ENCODE measurements at regions not wholly inside any gene's neighbourhood (a gene's known extent, or its start where the extent isn't known, plus 50 kb on each side); places are given as distances from the start of the nearest gene placed in this dataset.

- H3K27ac ChIP-seq (ENCODE audit: low read depth in 1 of 2, low read length in 1 of 2), result no peak overlapping the region
- no peaks in the 10 kb centered on the region for H3K36me3 ChIP-seq (ENCODE audit: control insufficient read depth in 4 of 4, insufficient read depth in 4 of 4, low read length in 4 of 4)
- no peaks in the 10 kb centered on the region for H3K27me3 ChIP-seq (ENCODE audit: control insufficient read depth in 3 of 3, insufficient read depth in 3 of 3, low read length in 2 of 3)
- ATAC-seq (ENCODE audit: insufficient read depth, low FRiP score), result no peak
- DNase-seq, result no peak
- no peaks in the 10 kb centered on the region for H3K9me3 ChIP-seq (ENCODE audit: control insufficient read depth in 4 of 4, insufficient read depth in 3 of 4, low read length in 3 of 4)
- no peaks in the 10 kb centered on the region for H3K4me1 ChIP-seq (ENCODE audit: control insufficient read depth in 5 of 5, insufficient read depth in 5 of 5, low read length in 5 of 5)
- WGBS, 2 donors, result 89% methylated on average over 3 of the region's 3 CpGs
- no peak overlapping the region for H3K4me3 ChIP-seq
- no peak for TF ChIP-seq CTCF (IDR thresholded peaks at IDR 0.05; ENCODE audit: control extremely low read depth, extremely low read depth)
- no peak overlapping the region for H3K9ac ChIP-seq (ENCODE audit: insufficient read depth in 1 of 2, low read length in 2 of 2)
Measured at GRCh38 chr4:58119298-58119697, 1009.1 kb upstream of the IGFBP7 start.

- Histone ChIP-seq H3K27ac (ENCODE audit: low read depth in 1 of 2, low read length in 1 of 2) (no peak overlapping the region), H3K9me3 (ENCODE audit: control insufficient read depth in 4 of 4, insufficient read depth in 3 of 4, low read length in 3 of 4) (no peaks in the 10 kb centered on the region), H3K27me3 (ENCODE audit: control insufficient read depth in 3 of 3, insufficient read depth in 3 of 3, low read length in 2 of 3) (peaks cover 0 to 3% (median 0%) of the 10 kb centered on the region in 3 donors), H3K4me3 (no peak overlapping the region), H3K4me1 (ENCODE audit: control insufficient read depth in 5 of 5, insufficient read depth in 5 of 5, low read length in 5 of 5) (no peaks in the 10 kb centered on the region), H3K9ac (ENCODE audit: insufficient read depth in 1 of 2, low read length in 2 of 2) (no peak overlapping the region), H3K36me3 (ENCODE audit: control insufficient read depth in 4 of 4, insufficient read depth in 4 of 4, low read length in 4 of 4) (no peaks in the 10 kb centered on the region)
- TF ChIP-seq CTCF (IDR thresholded peaks at IDR 0.05; ENCODE audit: control extremely low read depth, extremely low read depth), result no peak
- no peak for DNase-seq
- ATAC-seq (ENCODE audit: insufficient read depth, low FRiP score), result no peak
- 72 to 73% methylated on average over 2 of the region's 2 CpGs for WGBS, 2 donors
Measured at GRCh38 chr4:58113126-58113525, 1002.9 kb upstream of the IGFBP7 start.

- DNase-seq (no peak), ATAC-seq (ENCODE audit: insufficient read depth, low FRiP score) (no peak)
- H3K9ac ChIP-seq (ENCODE audit: insufficient read depth in 1 of 2, low read length in 2 of 2), result no peak overlapping the region
- H3K4me1 ChIP-seq (ENCODE audit: control insufficient read depth in 5 of 5, insufficient read depth in 5 of 5, low read length in 5 of 5), result no peaks in the 10 kb centered on the region
- H3K9me3 ChIP-seq (ENCODE audit: control insufficient read depth in 4 of 4, insufficient read depth in 3 of 4, low read length in 3 of 4), result no peaks in the 10 kb centered on the region
- no peak for TF ChIP-seq CTCF (IDR thresholded peaks at IDR 0.05; ENCODE audit: control extremely low read depth, extremely low read depth)
- 55 to 70% methylated on average over 2 of the region's 2 CpGs for WGBS, 2 donors
- H3K27ac ChIP-seq (ENCODE audit: low read depth in 1 of 2, low read length in 1 of 2), result no peak overlapping the region
- no peak overlapping the region for H3K4me3 ChIP-seq
- peaks cover 0 to 3% (median 0%) of the 10 kb centered on the region in 3 donors for H3K27me3 ChIP-seq (ENCODE audit: control insufficient read depth in 3 of 3, insufficient read depth in 3 of 3, low read length in 2 of 3)
- no peaks in the 10 kb centered on the region for H3K36me3 ChIP-seq (ENCODE audit: control insufficient read depth in 4 of 4, insufficient read depth in 4 of 4, low read length in 4 of 4)
Measured at GRCh38 chr4:58111818-58112217, 1001.6 kb upstream of the IGFBP7 start.

GRCh38 chr4:58093352-58093751 is 983.2 kb upstream of the IGFBP7 start:
- Histone ChIP-seq H3K4me3 (no peak overlapping the region), H3K9me3 (ENCODE audit: control insufficient read depth in 4 of 4, insufficient read depth in 3 of 4, low read length in 3 of 4) (no peaks in the 10 kb centered on the region), H3K27ac (ENCODE audit: low read depth in 1 of 2, low read length in 1 of 2) (no peak overlapping the region), H3K36me3 (ENCODE audit: control insufficient read depth in 4 of 4, insufficient read depth in 4 of 4, low read length in 4 of 4) (no peaks in the 10 kb centered on the region), H3K9ac (ENCODE audit: insufficient read depth in 1 of 2, low read length in 2 of 2) (no peak overlapping the region), H3K27me3 (ENCODE audit: control insufficient read depth in 3 of 3, insufficient read depth in 3 of 3, low read length in 2 of 3) (no peaks in the 10 kb centered on the region), H3K4me1 (ENCODE audit: control insufficient read depth in 5 of 5, insufficient read depth in 5 of 5, low read length in 5 of 5) (peaks cover 0 to 5% (median 0%) of the 10 kb centered on the region in 5 donors)
- TF ChIP-seq CTCF (IDR thresholded peaks at IDR 0.05; ENCODE audit: control extremely low read depth, extremely low read depth), result no peak
- 94 to 100% methylated on average over 4 of the region's 4 CpGs for WGBS, 2 donors
- ATAC-seq (ENCODE audit: insufficient read depth, low FRiP score) (no peak), DNase-seq (no peak)
